ENCODE measurements at regions not wholly inside any gene's neighbourhood (a gene's known extent, or its start where the extent isn't known, plus 50 kb on each side); places are given as distances from the start of the nearest gene placed in this dataset.

- DNase-seq (ENCODE audit: low read depth) = no peak
- no peak overlapping the region for H3K4me3 ChIP-seq (ENCODE audit: low read depth, low read length)
- no peak for TF ChIP-seq CTCF (IDR thresholded peaks at IDR 0.05; ENCODE audit: low read depth, low read length, missing control alignments)
Observed at GRCh38 chr10:89937494-89937893, 236.1 kb downstream of the KIF20B start.

- DNase-seq (ENCODE audit: low read depth) = no peak
- no peak for TF ChIP-seq CTCF (IDR thresholded peaks at IDR 0.05; ENCODE audit: low read depth, low read length, missing control alignments)
Observed at GRCh38 chr10:89940076-89940475, 238.7 kb downstream of the KIF20B start.

GRCh38 chr10:89942217-89942616 lies 240.8 kb downstream of the KIF20B start:
- no peak overlapping the region for H3K4me3 ChIP-seq (ENCODE audit: low read depth, low read length)
- DNase-seq (ENCODE audit: low read depth) = no peak
- no peak for TF ChIP-seq CTCF (IDR thresholded peaks at IDR 0.05; ENCODE audit: low read depth, low read length, missing control alignments)

More at GRCh38 chr10:89940076-89940475, 238.7 kb downstream of the KIF20B start:
- no peak overlapping the region for H3K4me3 ChIP-seq (ENCODE audit: low read depth, low read length)

- DNase-seq (ENCODE audit: low read depth) = no peak
- TF ChIP-seq CTCF (IDR thresholded peaks at IDR 0.05; ENCODE audit: low read depth, low read length, missing control alignments) = no peak
- no peak overlapping the region for H3K4me3 ChIP-seq (ENCODE audit: low read depth, low read length)
Observed at GRCh38 chr10:89944138-89944537, 242.7 kb downstream of the KIF20B start.

- no peak for TF ChIP-seq CTCF (IDR thresholded peaks at IDR 0.05; ENCODE audit: low read depth, low read length, missing control alignments)
- no peak for DNase-seq (ENCODE audit: low read depth)
- no peak overlapping the region for H3K4me3 ChIP-seq (ENCODE audit: low read depth, low read length)
Observed at GRCh38 chr10:89946106-89946505, 244.7 kb downstream of the KIF20B start.

GRCh38 chr10:89949496-89949895 lies 248.1 kb downstream of the KIF20B start:
- no peak overlapping the region for H3K4me3 ChIP-seq (ENCODE audit: low read depth, low read length)
- TF ChIP-seq CTCF (IDR thresholded peaks at IDR 0.05; ENCODE audit: low read depth, low read length, missing control alignments) = no peak
- no peak for DNase-seq (ENCODE audit: low read depth)

GRCh38 chr10:89952325-89952724 lies 250.9 kb downstream of the KIF20B start:
- no peak for DNase-seq (ENCODE audit: low read depth)
- H3K4me3 ChIP-seq (ENCODE audit: low read depth, low read length) = no peak overlapping the region
- no peak for TF ChIP-seq CTCF (IDR thresholded peaks at IDR 0.05; ENCODE audit: low read depth, low read length, missing control alignments)

All from GM12864 (cell line).